HG02678 (cell line): ENCODE measurements at regions not wholly inside any gene's neighbourhood (a gene's known extent, or its start where the extent isn't known, plus 50 kb on each side); places are given as distances from the start of the nearest gene placed in this dataset.

Experiments
- ATAC-seq: cut with Tn5 transposase; IDR thresholded peaks from one replicate; pipeline ENCODE4 v1.9.1; 2021; ENCODE audit warnings: mild to moderate bottlenecking, moderate library complexity; ENCODE audit not compliant: unreplicated experiment

GRCh38 chr3:40976241-40976640 is 223.1 kb upstream of the CTNNB1 start:
- no peak for ATAC-seq

DNA sequence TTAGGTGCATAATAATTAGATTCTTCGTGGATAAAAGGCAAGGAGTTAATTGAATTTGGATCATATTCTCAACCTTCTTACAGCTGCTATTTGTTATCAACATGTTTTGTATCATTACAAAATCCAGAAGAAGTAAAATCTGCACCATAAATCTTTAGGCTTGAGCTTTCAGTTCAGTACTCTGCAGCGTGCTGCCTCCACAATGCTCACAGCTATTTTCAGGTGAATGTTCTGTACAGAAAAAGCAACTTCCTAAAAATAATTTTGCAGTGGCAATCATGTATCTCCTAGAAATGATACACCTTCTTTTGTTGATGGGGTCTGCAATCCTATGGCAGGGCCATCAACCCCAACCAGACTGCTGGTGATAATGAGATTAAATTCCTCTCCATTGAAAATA is 220.9 kb upstream of the CTNNB1 start:
- ATAC-seq = no peak

- ATAC-seq = no peak
Observed at GRCh38 chr3:40979962-40980361, 219.3 kb upstream of the CTNNB1 start.

GRCh38 chr3:40980467-40980866 is 218.8 kb upstream of the CTNNB1 start:
- no peak for ATAC-seq

GRCh38 chr3:40985195-40985594 is 214.1 kb upstream of the CTNNB1 start:
- ATAC-seq = no peak

- ATAC-seq = no peak
Observed at GRCh38 chr3:40988468-40988867, 210.8 kb upstream of the CTNNB1 start.

DNA sequence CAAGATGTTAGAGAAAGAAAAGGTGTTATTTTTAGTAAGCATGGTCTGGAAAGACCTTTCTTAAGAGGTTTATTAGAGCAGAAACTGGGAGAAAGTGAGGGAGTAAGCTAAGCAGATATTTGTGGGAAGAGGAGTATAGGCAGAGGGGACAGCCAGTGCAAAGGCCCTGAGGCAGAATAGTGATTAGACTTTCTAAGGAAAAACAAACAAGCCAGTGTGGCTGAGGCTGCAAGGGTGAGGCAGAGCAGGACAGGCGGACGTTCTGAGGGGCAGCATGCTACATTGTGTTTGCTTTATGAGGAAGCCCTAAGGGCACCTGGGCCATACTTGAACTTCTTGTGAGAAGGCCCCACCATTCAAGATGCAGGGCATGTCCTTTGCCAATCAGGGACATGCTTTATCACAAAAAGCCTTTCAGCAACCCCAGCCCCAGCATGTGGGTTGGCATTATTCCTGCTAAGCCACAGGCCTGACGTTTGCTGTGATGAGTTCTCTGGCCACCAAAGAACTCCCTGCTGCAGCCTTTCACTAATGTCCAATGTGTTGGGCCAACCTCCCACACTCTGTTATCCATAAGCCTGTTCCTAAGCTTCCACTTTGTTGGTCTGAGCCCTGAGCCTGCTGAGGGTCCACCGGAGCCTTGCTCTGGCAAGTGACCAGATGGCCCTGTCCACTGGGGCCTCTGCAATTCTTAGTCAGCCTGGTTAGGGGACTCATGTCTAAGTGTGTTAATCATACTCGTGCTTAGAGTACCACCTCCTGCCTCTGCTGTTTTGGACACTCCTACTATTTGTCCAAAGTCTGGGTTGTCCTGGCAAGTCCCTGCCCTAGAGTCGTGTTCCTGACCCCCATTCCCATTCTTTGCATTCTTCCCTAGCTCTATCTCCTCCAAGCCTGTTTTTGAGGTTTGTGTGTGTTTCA is 209.9 kb upstream of the CTNNB1 start:
- no peak for ATAC-seq

- ATAC-seq = no peak
Observed at GRCh38 chr3:40990062-40990456, 209.2 kb upstream of the CTNNB1 start.

- ATAC-seq = no peak
Observed at GRCh38 chr3:40992023-40992422, 207.3 kb upstream of the CTNNB1 start.

DNA sequence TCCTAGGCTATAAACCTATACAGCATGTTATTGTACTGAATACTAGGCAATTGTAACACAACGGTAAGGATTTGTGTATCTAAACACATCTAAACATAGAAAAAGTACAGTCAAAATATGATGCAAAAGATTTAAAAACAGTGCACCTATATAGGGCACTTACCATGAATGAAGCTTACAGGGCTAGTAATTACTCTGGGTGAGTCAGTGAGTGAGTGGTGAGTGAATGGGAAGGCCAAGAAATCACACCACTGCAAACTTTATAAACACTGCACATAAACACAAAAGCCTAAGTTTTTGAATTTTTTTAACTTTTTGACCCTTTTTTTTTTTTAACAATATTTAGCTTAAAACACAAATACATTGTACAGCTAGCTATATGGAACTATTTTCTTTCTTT is 204.7 kb upstream of the CTNNB1 start:
- no peak for ATAC-seq

- no peak for ATAC-seq
Observed at GRCh38 chr3:40995271-40995670, 204.0 kb upstream of the CTNNB1 start.

- ATAC-seq = no peak
Observed at GRCh38 chr3:40996382-40996781, 202.9 kb upstream of the CTNNB1 start.

DNA sequence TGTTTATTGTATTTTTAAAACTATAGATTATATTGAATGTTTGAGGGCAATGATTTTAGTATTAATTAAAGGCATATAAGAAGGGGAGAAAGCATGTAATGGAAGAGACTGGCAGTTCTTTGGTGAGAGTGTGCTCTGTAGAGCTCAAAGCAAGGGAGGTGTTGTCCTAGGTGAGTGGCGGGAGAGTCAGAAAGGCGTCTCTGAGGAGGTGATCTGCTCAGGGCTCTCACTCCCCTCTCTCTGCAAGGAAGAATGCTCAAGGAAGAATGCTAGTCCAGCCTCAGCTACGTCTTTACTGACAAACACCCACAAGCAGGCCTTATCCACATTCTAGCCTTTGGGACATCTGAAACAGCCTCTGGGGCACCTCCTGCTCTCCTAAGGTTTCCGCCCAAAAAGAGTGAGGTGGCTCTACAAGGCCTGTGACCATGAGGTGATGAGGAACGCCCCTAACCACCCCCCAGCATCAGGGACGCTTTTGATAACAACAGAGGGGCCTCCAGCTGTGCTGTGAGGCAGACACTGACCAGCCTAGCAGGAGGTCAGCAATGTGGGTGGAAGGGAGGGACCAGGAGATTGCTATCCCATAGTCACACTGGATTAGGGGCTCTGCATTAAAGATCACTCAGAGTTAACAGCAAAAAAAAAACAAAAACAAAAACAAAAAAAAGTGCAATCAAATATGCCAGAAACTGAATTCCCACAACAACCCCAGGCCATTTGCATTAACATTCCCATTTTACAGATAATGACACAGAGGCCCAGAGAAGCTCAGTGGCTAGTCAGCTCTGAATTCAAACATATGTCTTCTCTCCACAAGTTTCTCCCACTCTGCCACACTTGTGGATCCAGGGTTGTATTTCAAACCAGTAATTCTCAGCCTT is 202.2 kb upstream of the CTNNB1 start:
- ATAC-seq = no peak

DNA sequence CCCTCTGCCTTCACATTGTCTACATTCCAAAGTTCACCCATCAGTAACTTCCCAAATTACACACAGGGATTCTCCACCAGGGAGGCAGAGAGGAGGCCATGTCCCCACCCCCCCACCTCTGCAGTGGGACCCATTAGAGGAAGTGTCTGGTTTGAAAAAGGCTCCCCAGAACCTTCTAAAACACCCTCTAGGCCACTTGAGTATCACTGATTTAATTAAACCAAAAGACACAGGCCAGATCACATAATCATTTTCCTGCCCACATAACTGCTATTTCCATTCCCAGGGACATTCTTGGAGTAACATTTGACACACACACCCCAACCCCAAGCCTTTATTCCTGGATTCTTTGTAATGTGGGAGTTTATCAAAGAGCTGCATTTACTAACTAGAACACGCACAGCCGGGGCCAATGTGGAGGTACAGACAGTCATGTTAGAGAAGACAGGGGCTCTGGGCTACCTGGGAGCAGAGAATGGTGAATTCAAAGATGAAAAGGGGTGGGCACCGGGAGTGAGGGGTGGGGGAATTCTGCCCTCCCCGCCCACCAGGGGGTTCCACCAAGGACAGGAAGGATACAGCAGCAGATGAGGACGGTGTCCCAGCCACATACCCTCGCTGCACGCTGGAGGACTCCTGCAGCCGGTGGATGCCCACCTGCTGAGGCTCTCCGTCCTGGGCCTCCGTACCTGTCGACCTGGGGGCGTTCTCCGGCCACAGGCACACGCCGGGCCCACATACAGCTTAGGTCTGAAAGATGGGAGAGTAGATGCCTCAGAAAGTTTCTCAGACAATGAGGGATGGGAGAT is 201.4 kb upstream of the CTNNB1 start:
- no peak for ATAC-seq

- no peak for ATAC-seq
Observed at GRCh38 chr3:40999682-41000081, 199.6 kb upstream of the CTNNB1 start.

- no peak for ATAC-seq
Observed at GRCh38 chr3:41000471-41000870, 198.8 kb upstream of the CTNNB1 start.

DNA sequence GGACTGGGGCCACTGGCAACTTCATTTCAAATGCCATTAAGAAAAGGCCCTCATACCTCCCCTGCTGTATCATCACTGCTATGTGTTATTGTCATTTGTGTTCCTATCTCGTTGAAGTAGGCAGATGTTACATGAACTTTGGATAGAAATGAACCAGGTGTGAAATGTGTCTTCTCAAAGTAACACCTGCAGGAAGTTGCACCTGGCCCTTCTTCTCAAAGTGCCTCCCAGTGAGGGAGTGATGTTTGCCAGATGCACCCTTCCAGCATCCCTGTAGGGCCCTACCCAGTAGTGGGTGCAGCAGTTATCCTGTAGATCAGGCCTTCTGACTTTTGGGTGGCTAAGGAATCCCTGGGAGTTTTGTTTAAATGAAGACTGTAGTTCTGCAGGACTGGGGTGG is 197.7 kb upstream of the CTNNB1 start:
- no peak for ATAC-seq

DNA sequence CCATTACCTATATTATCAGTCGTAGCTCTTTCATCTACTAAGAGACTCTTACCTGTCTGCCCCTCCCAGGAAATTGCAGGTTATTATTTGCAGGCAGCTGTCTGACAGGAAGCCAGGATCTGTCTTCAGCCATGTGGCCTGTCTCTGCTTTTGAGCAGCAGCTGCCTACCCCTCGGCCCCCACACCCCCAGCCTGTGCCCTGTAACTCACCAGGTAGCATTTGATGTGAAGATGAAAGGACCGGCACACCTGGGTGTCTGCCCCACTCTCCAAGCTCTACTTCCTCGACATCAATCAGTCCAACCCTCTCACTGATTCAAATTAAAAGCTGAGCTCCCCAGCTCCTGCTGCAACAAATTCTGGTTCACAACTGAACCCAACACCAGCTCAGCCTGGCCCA is 197.2 kb upstream of the CTNNB1 start:
- ATAC-seq = no peak

GRCh38 chr3:41007399-41007798 is 191.9 kb upstream of the CTNNB1 start:
- no peak for ATAC-seq

GRCh38 chr3:41011854-41012253 is 187.5 kb upstream of the CTNNB1 start:
- no peak for ATAC-seq

DNA sequence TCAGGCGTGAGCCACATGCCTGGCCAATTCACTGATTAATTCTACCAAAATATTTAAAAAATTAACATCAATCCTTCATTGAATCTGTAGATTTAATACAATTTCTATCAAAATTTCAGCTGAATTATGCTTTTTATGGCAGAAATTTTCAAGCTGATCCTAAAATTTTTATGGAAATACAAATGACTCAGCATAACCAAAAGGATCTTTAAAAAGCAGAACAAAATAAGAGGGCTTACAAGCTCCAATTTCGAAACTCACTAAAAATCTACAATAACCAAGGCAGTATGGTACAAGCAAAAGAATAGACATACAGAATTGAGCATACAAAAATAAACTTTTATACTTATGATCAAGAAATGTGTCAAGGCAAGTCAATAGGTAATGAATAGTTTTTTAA is 180.4 kb upstream of the CTNNB1 start:
- no peak for ATAC-seq
